SK-N-SH (cell line): ENCODE measurements at regions not wholly inside any gene's neighbourhood (a gene's known extent, or its start where the extent isn't known, plus 50 kb on each side); places are given as distances from the start of the nearest gene placed in this dataset.

Experiments used
- CTCF ChIA-PET: fragments of 300-600, 350-600 bp; formaldehyde crosslinking; extraction: SDS; loops from one replicate; lab custom pipeline; 2021; lab: Yijun Ruan, JAX
- POLR2A ChIA-PET: fragments of 350-600 bp; sonication (Branson Sonifier 250); formaldehyde crosslinking; extraction: SDS; loops from one replicate; lab custom pipeline; 2020; ENCODE audit warnings: antibody characterized with exemption, inconsistent platforms; lab: Yijun Ruan, JAX
- DNase-seq: peaks from one replicate; pipeline ENCODE4 v3.0.0; 2012
- H2AFZ ChIP-seq: fragments of 200-600 bp; sonication (generic); 2 replicates; pipeline ENCODE4 v1.8.1; 2016; ENCODE audit warnings: antibody characterized with exemption, mild to moderate bottlenecking, low read depth
- H3F3A ChIP-seq: fragments of 200-600 bp; sonication (generic); replicated peaks from 2 replicates; pipeline ENCODE3; 2016; ENCODE audit warnings: antibody characterized with exemption, mild to moderate bottlenecking; ENCODE audit not compliant: insufficient read depth
- H3K27ac ChIP-seq, 2 experiments: fragments of 200-500 bp in 1 of 2; fragments of 200-600 bp in 1 of 2; sonication (Bioruptor generic) in 1 of 2; sonication (generic), shearing (Covaris generic) in 1 of 2; 2 replicates each; pipeline versions ENCODE4 v1.5.1 to v1.6.1; 2014 to 2016; ENCODE audit warnings: low read depth in 2 of 2, inconsistent platforms in 1 of 2, low read length in 1 of 2, mild to moderate bottlenecking in 1 of 2, mixed read lengths in 1 of 2
- H3K27me3 ChIP-seq: fragments of 200-600 bp; sonication (generic), shearing (Covaris generic); 2 replicates; pipeline ENCODE4 v1.6.1; 2016; ENCODE audit warnings: mixed run types; ENCODE audit not compliant: insufficient read depth
- H3K36me3 ChIP-seq, 2 experiments: fragments of 200-500 bp in 1 of 2; fragments of 200-600 bp in 1 of 2; sonication (Bioruptor generic) in 1 of 2; sonication (generic) in 1 of 2; replicated peaks in 1 of 2; 2 replicates each; pipeline versions ENCODE3 to v1.5.1; 2014 to 2016; ENCODE audit warnings: low read length in 1 of 2, mild to moderate bottlenecking in 1 of 2; ENCODE audit not compliant: insufficient read depth in 2 of 2, control insufficient read depth in 1 of 2
- H3K4me1 ChIP-seq, 2 experiments: fragments of 200-500 bp in 1 of 2; fragments of 200-600 bp in 1 of 2; sonication (Bioruptor generic) in 1 of 2; sonication (generic), shearing (Covaris generic) in 1 of 2; 2 replicates each; pipeline versions ENCODE4 v1.5.1 to v1.6.1; 2014 to 2016; ENCODE audit warnings: low read depth in 1 of 2, low read length in 1 of 2, mixed run types in 1 of 2; ENCODE audit not compliant: insufficient read depth in 2 of 2, control insufficient read depth in 1 of 2
- H3K4me2 ChIP-seq: fragments of 200-600 bp; sonication (generic), shearing (Covaris generic); 2 replicates; pipeline ENCODE4 v1.6.1; 2017; ENCODE audit warnings: mixed run types
- H3K4me3 ChIP-seq, 2 experiments: fragments of 200-500 bp in 1 of 2; fragments of 200-600 bp in 1 of 2; sonication (Bioruptor generic) in 1 of 2; sonication (generic), shearing (Covaris generic) in 1 of 2; 2 replicates each; pipeline versions ENCODE4 v1.5.1 to v1.8.1; 2014 to 2016; ENCODE audit warnings: low read depth in 2 of 2, inconsistent platforms in 1 of 2, low read length in 1 of 2, mild to moderate bottlenecking in 1 of 2, mixed read lengths in 1 of 2, moderate library complexity in 1 of 2
- H3K79me2 ChIP-seq: fragments of 200-600 bp; sonication (generic); 2 replicates; pipeline ENCODE4 v1.8.1; 2017; ENCODE audit warnings: mild to moderate bottlenecking; ENCODE audit not compliant: insufficient read depth
- H3K9ac ChIP-seq: fragments of 200-600 bp; sonication (generic); 2 replicates; pipeline ENCODE4 v1.6.1; 2017; ENCODE audit warnings: mixed run types
- H3K9me2 ChIP-seq: fragments of 200-600 bp; sonication (generic); 2 replicates; pipeline ENCODE4 v1.6.1; 2017; ENCODE audit warnings: mixed run types
- H3K9me3 ChIP-seq: fragments of 200-600 bp; sonication (generic); 2 replicates; pipeline ENCODE4 v1.6.1; 2017; ENCODE audit warnings: mixed run types, mild to moderate bottlenecking, moderate library complexity
- H4K20me1 ChIP-seq: fragments of 200-600 bp; sonication (generic); 2 replicates; pipeline ENCODE4 v1.6.1; 2017; ENCODE audit warnings: mild to moderate bottlenecking, mixed run types; ENCODE audit not compliant: insufficient read depth
- CHD2 ChIP-seq: fragments of 150-350 bp; IDR thresholded peaks from 2 replicates; pipeline ENCODE4 v1.6.1; 2018; ENCODE audit warnings: low read length; ENCODE audit not compliant: partially characterized antibody
- CTCF ChIP-seq: fragments of 200-600 bp; sonication (generic); IDR thresholded peaks from 2 replicates; pipeline ENCODE4 v1.6.1; 2017; ENCODE audit warnings: antibody characterized with exemption, mild to moderate bottlenecking, moderate library complexity
- ELF1 ChIP-seq: IDR thresholded peaks from 2 replicates; pipeline ENCODE4 v1.4.0; 2012
- EP300 ChIP-seq, 2 experiments: IDR thresholded peaks; 2 replicates each; pipeline versions ENCODE4 v1.4.0 to v1.6.1; 2012; ENCODE audit warnings: borderline replicate concordance in 1 of 2, low read depth in 1 of 2, low read length in 1 of 2
- FOSL2 ChIP-seq: IDR thresholded peaks from 2 replicates; pipeline ENCODE4 v1.4.0; 2012; ENCODE audit warnings: low read depth, mild to moderate bottlenecking, moderate library complexity, borderline replicate concordance
- FOXJ3 ChIP-seq: sonication (generic); formaldehyde crosslinking; IDR thresholded peaks from 2 replicates; pipeline ENCODE4 v1.5.1; 2020; ENCODE audit warnings: mild to moderate bottlenecking, missing genetic modification reagents
- FOXM1 ChIP-seq: IDR thresholded peaks from 2 replicates; pipeline ENCODE4 v1.4.0; 2012; ENCODE audit warnings: low read depth, mild to moderate bottlenecking
- GABPA ChIP-seq: IDR thresholded peaks from 2 replicates; pipeline ENCODE4 v1.4.0; 2012; ENCODE audit warnings: low read depth, mild to moderate bottlenecking
- JUND ChIP-seq: IDR thresholded peaks from 2 replicates; pipeline ENCODE4 v1.4.0; 2012
- MEF2A ChIP-seq: IDR thresholded peaks from 2 replicates; pipeline ENCODE4 v1.4.0; 2012; ENCODE audit warnings: low read depth, borderline replicate concordance
- POLR2AphosphoS5 ChIP-seq: IDR thresholded peaks from 2 replicates; pipeline ENCODE4 v1.6.1; 2012; ENCODE audit warnings: low read depth, low read length
- SIN3A ChIP-seq: IDR thresholded peaks from 2 replicates; pipeline ENCODE4 v1.6.1; 2012; ENCODE audit warnings: low read depth, mild to moderate bottlenecking, low read length, moderate library complexity, borderline replicate concordance
- SMC3 ChIP-seq: IDR thresholded peaks from 2 replicates; pipeline ENCODE4 v1.6.1; 2012; ENCODE audit warnings: low read depth, low read length, improper control_type of control experiment
- TCF12 ChIP-seq: IDR thresholded peaks from 2 replicates; pipeline ENCODE4 v1.4.0; 2012
- USF1 ChIP-seq: IDR thresholded peaks from 2 replicates; pipeline ENCODE4 v1.4.0; 2012; ENCODE audit warnings: low read depth, borderline replicate concordance
- YY1 ChIP-seq: IDR thresholded peaks from 2 replicates; pipeline ENCODE4 v1.4.0; 2012; ENCODE audit warnings: low read depth, mild to moderate bottlenecking
- ZBTB33 ChIP-seq: IDR thresholded peaks from 2 replicates; pipeline ENCODE4 v1.4.0; 2012; ENCODE audit warnings: low read depth, borderline replicate concordance
- WGBS: methylation state at CpG from one replicate; pipeline ENCODE4 v1.1.6; 2017; ENCODE audit warnings: low lambda C conversion rate; 5-methylcytosine and 5-hydroxymethylcytosine counted together
- TF ChIP-seq, protein P1 (sequence below): fragments of 150-350 bp; IDR thresholded peaks from 2 replicates; pipeline ENCODE4 v1.6.1; 2016; ENCODE audit warnings: mild to moderate bottlenecking, low read depth, low read length

GRCh38 chr3:31016196-31016595 lies 121.7 kb upstream of the GADL1 start:
- Histone ChIP-seq H3K27ac (no peak overlapping the region), H3K4me3 (no peak overlapping the region), H3K4me1 (no peaks in the 10 kb centered on the region), H3K4me2 (no peak overlapping the region), H3K9ac (no peak overlapping the region), H3K9me2 (no peaks in the 10 kb centered on the region), H3K27me3 (no peaks in the 10 kb centered on the region), H3F3A (no peaks in the 10 kb centered on the region), H2AFZ (peak overlapping the region; percentile 36; the same call in 1 of the 2 replicates), H3K79me2 (no peaks in the 10 kb centered on the region), H4K20me1 (no peaks in the 10 kb centered on the region), H3K9me3 (no peaks in the 10 kb centered on the region), H3K36me3 (no peaks in the 10 kb centered on the region)
- 90% methylated on average over 2 of the region's 2 CpGs for WGBS
- ChIA-PET CTCF (no interaction called here), POLR2A (no interaction called here)
- TF ChIP-seq TCF12 (no peak), JUND (no peak), EP300 (IDR thresholded peaks at IDR 0.05; ENCODE audit: borderline replicate concordance in 1 of 2, low read depth in 1 of 2, low read length in 1 of 2) (no peak), CTCF (no peak), SMC3 (no peak), POLR2AphosphoS5 (no peak)
- DNase-seq: no peak

DNA sequence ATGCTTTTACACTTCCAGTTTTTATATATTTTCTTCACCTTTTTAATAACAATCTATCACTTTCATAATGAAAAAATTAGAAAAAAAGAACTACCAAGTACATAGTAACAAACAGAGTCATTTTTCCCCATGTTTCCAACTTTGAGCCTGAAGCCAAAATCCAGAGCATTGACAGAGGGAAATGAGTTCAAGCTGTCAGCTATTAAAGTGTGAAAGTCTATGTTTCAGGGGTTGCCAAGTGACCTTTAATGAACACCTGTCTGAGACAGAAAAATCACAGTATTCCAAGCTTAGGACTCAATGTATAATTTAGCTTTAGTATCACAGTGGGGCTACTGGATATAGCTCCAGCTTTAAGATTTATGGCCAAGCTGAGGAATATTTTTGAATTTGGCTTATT lies 128.3 kb upstream of the GADL1 start:
- Histone ChIP-seq H3K9ac (no peak overlapping the region), H3K9me3 (peaks cover 5% of the 10 kb centered on the region; the same call in 1 of the 2 replicates), H2AFZ (no peak overlapping the region), H3K27ac (no peak overlapping the region), H4K20me1 (no peaks in the 10 kb centered on the region), H3K4me3 (no peak overlapping the region), H3K27me3 (no peaks in the 10 kb centered on the region), H3K4me2 (no peak overlapping the region), H3K79me2 (no peaks in the 10 kb centered on the region), H3K9me2 (no peaks in the 10 kb centered on the region), H3K36me3 (no peaks in the 10 kb centered on the region), H3F3A (no peaks in the 10 kb centered on the region), H3K4me1 (no peaks in the 10 kb centered on the region)
- TF ChIP-seq SIN3A: no peak
- no peak for TF ChIP-seq YY1
- TF ChIP-seq TCF12: no peak
- no peak for TF ChIP-seq MEF2A
- no peak for TF ChIP-seq FOXM1
- no peak for TF ChIP-seq FOXJ3 (CRISPR knock-in tag)
- no peak for TF ChIP-seq FOSL2
- no peak for DNase-seq
- POLR2A ChIA-PET: no interaction called here
- CTCF ChIA-PET: no interaction called here

- TF ChIP-seq, protein P1, sequence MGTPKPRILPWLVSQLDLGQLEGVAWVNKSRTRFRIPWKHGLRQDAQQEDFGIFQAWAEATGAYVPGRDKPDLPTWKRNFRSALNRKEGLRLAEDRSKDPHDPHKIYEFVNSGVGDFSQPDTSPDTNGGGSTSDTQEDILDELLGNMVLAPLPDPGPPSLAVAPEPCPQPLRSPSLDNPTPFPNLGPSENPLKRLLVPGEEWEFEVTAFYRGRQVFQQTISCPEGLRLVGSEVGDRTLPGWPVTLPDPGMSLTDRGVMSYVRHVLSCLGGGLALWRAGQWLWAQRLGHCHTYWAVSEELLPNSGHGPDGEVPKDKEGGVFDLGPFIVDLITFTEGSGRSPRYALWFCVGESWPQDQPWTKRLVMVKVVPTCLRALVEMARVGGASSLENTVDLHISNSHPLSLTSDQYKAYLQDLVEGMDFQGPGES: no peak
- TF ChIP-seq SMC3 (no peak), USF1 (no peak), ELF1 (no peak), CHD2 (no peak), ZBTB33 (no peak), GABPA (no peak), EP300 (IDR thresholded peaks at IDR 0.05; ENCODE audit: borderline replicate concordance in 1 of 2, low read depth in 1 of 2, low read length in 1 of 2) (no peak)
- TF ChIP-seq, all 33 proteins: peak for 0
- CTCF ChIA-PET: no interaction called here
Observed at GRCh38 chr3:31025541-31025940, 131.1 kb upstream of the GADL1 start.

More at GRCh38 chr3:31025541-31025940, 131.1 kb upstream of the GADL1 start:
- H3K4me2 ChIP-seq: no peak overlapping the region
- no peaks in the 10 kb centered on the region for H3F3A ChIP-seq
- H3K79me2 ChIP-seq: no peaks in the 10 kb centered on the region
- H3K36me3 ChIP-seq: no peaks in the 10 kb centered on the region
- H3K9me2 ChIP-seq: no peaks in the 10 kb centered on the region
- 44% methylated on average over 2 of the region's 2 CpGs for WGBS
- H2AFZ ChIP-seq: no peak overlapping the region
- H4K20me1 ChIP-seq: no peaks in the 10 kb centered on the region
- no peak overlapping the region for H3K4me3 ChIP-seq
- H3K9ac ChIP-seq: no peak overlapping the region
- no peaks in the 10 kb centered on the region for H3K4me1 ChIP-seq
- H3K27ac ChIP-seq: no peak overlapping the region
- POLR2A ChIA-PET: no interaction called here
- H3K9me3 ChIP-seq: peaks cover 7% of the 10 kb centered on the region; the same call in 1 of the 2 replicates
- no peaks in the 10 kb centered on the region for H3K27me3 ChIP-seq
- no peak for DNase-seq
